HEK293 (cell line): ENCODE measurements at regions not wholly inside any gene's neighbourhood (a gene's known extent, or its start where the extent isn't known, plus 50 kb on each side); places are given as distances from the start of the nearest gene placed in this dataset.

Source experiments
- CTCF ChIP-seq: fragments of 450-650 bp; formaldehyde crosslinking; IDR thresholded peaks from 2 replicates; pipeline ENCODE4 v1.5.1; 2016; ENCODE audit warnings: missing biosample characterization, missing genetic modification characterization
- PBX3 ChIP-seq: sonication (generic); formaldehyde crosslinking; IDR thresholded peaks from 2 replicates; pipeline ENCODE4 v1.8.1; 2022; ENCODE audit warnings: mild to moderate bottlenecking, moderate library complexity, missing genetic modification reagents
- ZNF175 ChIP-seq: fragments of 450-650 bp; formaldehyde crosslinking; IDR thresholded peaks from 2 replicates; pipeline ENCODE4 v1.5.1; 2016; ENCODE audit warnings: missing biosample characterization, missing genetic modification characterization
- ZNF664 ChIP-seq: fragments of 450-650 bp; formaldehyde crosslinking; IDR thresholded peaks from 2 replicates; pipeline ENCODE4 v1.5.1; 2016; ENCODE audit warnings: missing biosample characterization, missing genetic modification characterization
- ZNF76 ChIP-seq: fragments of 450-650 bp; formaldehyde crosslinking; IDR thresholded peaks from 2 replicates; pipeline ENCODE4; 2016; ENCODE audit warnings: low read depth, missing biosample characterization, missing genetic modification characterization, borderline replicate concordance
- ZNF785 ChIP-seq: fragments of 450-650 bp; formaldehyde crosslinking; IDR thresholded peaks from 2 replicates; pipeline ENCODE4 v1.5.1; 2016; ENCODE audit warnings: missing biosample characterization, missing genetic modification characterization
- TF ChIP-seq, protein P1 (sequence below): fragments of 450-650 bp; formaldehyde crosslinking; IDR thresholded peaks from 2 replicates; pipeline ENCODE4 v1.5.1; 2016; ENCODE audit warnings: missing biosample characterization, missing genetic modification characterization
- TF ChIP-seq, protein P2 (sequence below): fragments of 450-650 bp; formaldehyde crosslinking; IDR thresholded peaks from 2 replicates; pipeline ENCODE4 v1.5.1; 2016; ENCODE audit warnings: missing biosample characterization, missing genetic modification characterization, low read depth

GRCh38 chr3:38985981-38986380 lies 65.8 kb downstream of the SCN11A start:
- TF ChIP-seq ZNF785 (tag by site-specific recombination) (no peak), CTCF (no peak), ZNF76 (no peak), ZNF175 (tag by site-specific recombination) (no peak), ZNF664 (tag by site-specific recombination) (no peak), PBX3 (CRISPR knock-in tag) (no peak)
- TF ChIP-seq, protein P1, sequence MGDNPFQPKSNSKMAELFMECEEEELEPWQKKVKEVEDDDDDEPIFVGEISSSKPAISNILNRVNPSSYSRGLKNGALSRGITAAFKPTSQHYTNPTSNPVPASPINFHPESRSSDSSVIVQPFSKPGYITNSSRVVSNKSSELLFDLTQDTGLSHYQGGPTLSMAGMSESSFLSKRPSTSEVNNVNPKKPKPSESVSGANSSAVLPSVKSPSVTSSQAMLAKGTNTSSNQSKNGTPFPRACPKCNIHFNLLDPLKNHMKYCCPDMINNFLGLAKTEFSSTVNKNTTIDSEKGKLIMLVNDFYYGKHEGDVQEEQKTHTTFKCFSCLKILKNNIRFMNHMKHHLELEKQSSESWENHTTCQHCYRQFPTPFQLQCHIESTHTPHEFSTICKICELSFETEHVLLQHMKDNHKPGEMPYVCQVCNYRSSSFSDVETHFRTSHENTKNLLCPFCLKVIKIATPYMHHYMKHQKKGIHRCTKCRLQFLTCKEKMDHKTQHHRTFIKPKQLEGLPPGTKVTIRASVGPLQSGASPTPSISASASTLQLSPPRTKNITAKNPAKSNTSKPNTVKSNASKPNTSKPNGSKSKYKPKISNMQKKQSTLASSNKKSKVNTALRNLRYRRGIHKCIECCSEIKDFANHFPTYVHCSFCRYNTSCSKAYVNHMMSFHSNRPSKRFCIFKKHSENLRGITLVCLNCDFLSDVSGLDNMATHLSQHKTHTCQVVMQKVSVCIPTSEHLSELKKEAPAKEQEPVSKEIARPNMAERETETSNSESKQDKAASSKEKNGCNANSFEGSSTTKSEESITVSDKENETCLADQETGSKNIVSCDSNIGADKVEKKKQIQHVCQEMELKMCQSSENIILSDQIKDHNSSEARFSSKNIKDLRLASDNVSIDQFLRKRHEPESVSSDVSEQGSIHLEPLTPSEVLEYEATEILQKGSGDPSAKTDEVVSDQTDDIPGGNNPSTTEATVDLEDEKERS: no peak
- TF ChIP-seq, protein P2, sequence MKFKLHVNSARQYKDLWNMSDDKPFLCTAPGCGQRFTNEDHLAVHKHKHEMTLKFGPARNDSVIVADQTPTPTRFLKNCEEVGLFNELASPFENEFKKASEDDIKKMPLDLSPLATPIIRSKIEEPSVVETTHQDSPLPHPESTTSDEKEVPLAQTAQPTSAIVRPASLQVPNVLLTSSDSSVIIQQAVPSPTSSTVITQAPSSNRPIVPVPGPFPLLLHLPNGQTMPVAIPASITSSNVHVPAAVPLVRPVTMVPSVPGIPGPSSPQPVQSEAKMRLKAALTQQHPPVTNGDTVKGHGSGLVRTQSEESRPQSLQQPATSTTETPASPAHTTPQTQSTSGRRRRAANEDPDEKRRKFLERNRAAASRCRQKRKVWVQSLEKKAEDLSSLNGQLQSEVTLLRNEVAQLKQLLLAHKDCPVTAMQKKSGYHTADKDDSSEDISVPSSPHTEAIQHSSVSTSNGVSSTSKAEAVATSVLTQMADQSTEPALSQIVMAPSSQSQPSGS (tag by site-specific recombination): no peak
